EL (cell line): ENCODE measurements at regions not wholly inside any gene's neighbourhood (a gene's known extent, or its start where the extent isn't known, plus 50 kb on each side); places are given as distances from the start of the nearest gene placed in this dataset.

Experiments used
- DNase-seq: peaks from one replicate; pipeline ENCODE4 v3.0.0-alpha.2; 2016

DNA sequence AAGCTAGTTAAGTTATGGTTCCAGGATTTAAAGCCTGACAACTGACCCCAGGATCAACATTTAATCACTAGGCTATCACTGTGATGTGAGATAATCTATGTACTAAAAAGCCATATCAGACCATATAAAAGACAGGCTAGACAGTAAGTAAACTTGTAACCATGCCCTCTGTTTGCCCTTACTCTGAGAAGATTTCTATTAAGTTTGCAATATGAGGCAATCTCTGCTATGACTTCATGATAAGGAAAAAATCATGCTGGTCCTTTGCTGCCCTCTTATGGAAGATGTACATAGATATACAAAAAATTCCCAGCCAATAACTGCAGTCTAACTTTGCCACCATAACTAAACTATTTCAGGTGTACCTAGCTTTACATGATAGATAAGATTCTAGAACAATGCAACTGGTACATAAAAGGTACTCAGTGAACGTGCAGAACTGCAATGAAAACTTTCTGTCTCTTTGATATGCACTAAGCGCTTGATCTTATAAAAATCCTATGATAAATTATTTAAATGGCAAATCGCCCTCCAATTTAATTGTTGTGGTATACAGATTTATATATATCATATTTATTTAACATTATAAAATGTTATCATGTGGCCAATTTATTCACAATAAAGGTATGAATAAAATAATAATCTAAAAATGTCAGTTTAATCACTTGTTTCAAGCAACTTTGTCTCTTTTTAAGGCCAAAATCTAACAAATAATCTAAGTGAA is 70.5 kb downstream of the FAM217A start:
- peak; percentile 77 for DNase-seq

DNA sequence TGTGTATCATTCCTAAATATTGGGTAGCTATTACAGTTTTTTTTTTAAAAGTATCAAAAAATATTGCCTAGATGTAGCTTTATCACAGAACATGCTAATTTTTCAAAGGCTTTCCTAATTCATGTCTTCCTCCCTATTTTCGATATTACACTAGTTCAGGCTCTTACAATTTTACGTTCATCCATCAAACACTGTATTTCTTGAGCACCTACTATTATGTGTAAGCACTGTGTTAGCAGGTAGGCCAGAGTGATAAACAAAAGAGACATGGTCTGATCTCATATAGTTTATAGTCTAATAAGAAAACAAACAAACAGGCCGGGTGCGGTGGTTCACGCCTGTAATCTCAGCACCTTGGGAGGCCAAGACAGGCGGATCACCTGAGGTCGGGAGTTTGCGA is 69.5 kb downstream of the FAM217A start:
- DNase-seq = no peak

GRCh38 chr6:4010048-4010447 is 68.9 kb downstream of the FAM217A start:
- no peak for DNase-seq

GRCh38 chr6:4010689-4011090 is 68.2 kb downstream of the FAM217A start:
- DNase-seq = peak; percentile 8

DNA sequence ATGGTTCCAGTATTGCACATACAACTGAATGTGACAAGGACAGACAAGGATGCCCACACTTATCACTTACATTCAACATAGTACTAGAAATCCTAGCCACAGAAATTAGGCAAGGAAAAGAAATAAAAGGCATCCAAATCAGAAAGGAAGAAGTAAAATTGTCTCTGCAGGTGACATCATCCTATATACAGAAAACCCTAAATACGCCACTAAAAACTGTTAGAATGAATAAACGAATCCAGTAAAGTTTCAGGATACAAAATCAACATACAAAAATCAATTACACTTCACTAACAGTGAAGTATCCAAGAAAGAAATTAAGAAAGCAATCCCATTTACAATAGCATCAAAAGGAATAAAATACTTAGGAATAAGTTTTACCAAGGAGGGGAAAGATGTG is 66.1 kb downstream of the FAM217A start:
- no peak for DNase-seq

DNA sequence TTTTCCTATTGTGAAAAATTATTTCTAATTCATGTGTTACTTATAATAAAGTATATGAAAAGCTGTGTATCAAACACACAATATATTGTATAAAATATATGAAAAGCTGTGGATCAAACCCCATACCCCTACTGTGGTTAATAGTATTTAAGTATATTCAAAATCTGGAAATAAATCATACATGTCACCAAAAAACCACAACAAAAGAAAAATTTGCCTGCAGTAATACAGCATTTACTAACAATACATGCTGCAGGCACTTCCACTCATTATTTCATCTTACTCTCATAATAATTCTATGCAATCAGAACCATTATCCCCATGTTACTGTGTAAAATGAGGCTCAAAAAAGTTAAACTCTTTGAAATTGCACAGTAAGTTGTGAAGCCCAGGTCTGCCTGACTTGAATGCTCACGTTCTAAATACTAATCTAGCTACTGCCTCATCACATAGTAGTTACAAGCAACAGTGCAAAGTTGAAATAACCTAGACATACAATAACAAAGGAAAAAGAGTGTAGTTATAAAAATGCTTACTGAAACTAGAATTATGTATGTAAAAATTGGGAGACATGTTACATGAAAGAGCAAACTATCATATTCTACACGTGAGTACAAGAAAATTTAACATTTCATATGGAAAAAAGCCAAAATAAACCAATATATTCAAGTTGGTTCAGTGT is 61.7 kb downstream of the FAM217A start:
- no peak for DNase-seq

DNA sequence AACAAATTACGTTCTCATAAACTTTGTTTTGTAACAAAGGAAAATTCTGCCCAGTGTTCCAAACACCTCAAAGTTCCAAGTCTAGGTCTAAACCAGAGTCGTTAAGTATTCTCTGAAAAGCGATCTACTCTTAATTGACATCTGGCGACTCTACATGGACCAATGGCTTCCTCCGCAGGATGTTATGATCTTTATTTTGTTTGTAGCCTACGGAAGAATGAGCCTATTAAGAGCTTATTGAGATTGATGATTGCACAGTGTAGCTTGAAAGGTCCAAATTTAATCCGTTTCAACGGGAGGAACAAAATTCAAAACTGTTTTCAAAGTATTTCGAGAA is 61.1 kb downstream of the FAM217A start:
- peak; percentile 54 for DNase-seq

- DNase-seq = peak; percentile 97
Measured at GRCh38 chr6:4018171-4018923, 60.6 kb downstream of the FAM217A start.
